ENCODE measurements at regions not wholly inside any gene's neighbourhood (a gene's known extent, or its start where the extent isn't known, plus 50 kb on each side); places are given as distances from the start of the nearest gene placed in this dataset.

- no peak for TF ChIP-seq CTCF (IDR thresholded peaks at IDR 0.05)
- no peak for TF ChIP-seq POLR2A (IDR thresholded peaks at IDR 0.05)
Measured at GRCh38 chr17:79301469-79301868, 226.8 kb downstream of the ENGASE start.

Measured in body of pancreas (tissue), 4 donors.